Spleen (tissue), 11 donors: ENCODE measurements at regions not wholly inside any gene's neighbourhood (a gene's known extent, or its start where the extent isn't known, plus 50 kb on each side); places are given as distances from the start of the nearest gene placed in this dataset.

ENCODE experiments used
- DNase-seq: peaks from one replicate; pipeline ENCODE4 v3.0.0-alpha.2; 2020
- H3K27ac ChIP-seq, 8 donors: fragments of 200-600 bp; sonication (generic) in 7 of 8; 1 replicate in 4 of 8; 2 replicates in 4 of 8; pipeline versions ENCODE4 v1.5.0 to v1.8.0; 2016 to 2021; ENCODE audit warnings: inconsistent platforms in 4 of 8, mild to moderate bottlenecking in 4 of 8, moderate library complexity in 1 of 8
- H3K27me3 ChIP-seq, 7 donors: fragments of 200-600 bp; sonication (generic) in 6 of 7; replicated peaks in 1 of 7; 1 replicate in 4 of 7; 2 replicates in 3 of 7; pipeline versions ENCODE4 v1.5.0 to v1.8.0; 2016 to 2021; ENCODE audit warnings: inconsistent platforms in 3 of 7, mild to moderate bottlenecking in 1 of 7
- H3K36me3 ChIP-seq, 6 donors: fragments of 200-600 bp; sonication (generic) in 5 of 6; 1 replicate in 4 of 6; 2 replicates in 2 of 6; pipeline versions ENCODE4 v1.5.0 to v1.8.0; 2016 to 2021; ENCODE audit warnings: inconsistent platforms in 2 of 6
- H3K4me1 ChIP-seq, 6 donors: fragments of 200-600 bp; sonication (generic) in 5 of 6; 1 replicate in 3 of 6; 2 replicates in 3 of 6; pipeline versions ENCODE4 v1.5.0 to v1.8.0; 2016 to 2021; ENCODE audit warnings: inconsistent platforms in 3 of 6
- H3K4me3 ChIP-seq, 8 donors: fragments of 200-600 bp; sonication (generic) in 7 of 8; 1 replicate in 4 of 8; 2 replicates in 4 of 8; pipeline versions ENCODE4 v1.5.0 to v1.8.0; 2016 to 2021; ENCODE audit warnings: inconsistent platforms in 4 of 8, mild to moderate bottlenecking in 4 of 8, moderate library complexity in 2 of 8
- H3K9me3 ChIP-seq, 8 donors: fragments of 200-600 bp; sonication (generic) in 7 of 8; 1 replicate in 4 of 8; 2 replicates in 4 of 8; pipeline versions ENCODE4 v1.5.0 to v1.8.0; 2016 to 2021; ENCODE audit warnings: inconsistent platforms in 4 of 8
- POLR2A ChIP-seq, 3 donors: fragments of 450-650 bp; IDR thresholded peaks; one replicate each; pipeline ENCODE4 v1.5.1; 2017; ENCODE audit warnings: antibody characterized with exemption in 3 of 3, mild to moderate bottlenecking in 1 of 3
- POLR2AphosphoS5 ChIP-seq, 3 donors: sonication (generic); formaldehyde crosslinking; IDR thresholded peaks; one replicate each; pipeline ENCODE4 v1.5.1; 2017; ENCODE audit warnings: antibody characterized with exemption in 3 of 3
- WGBS, 5 donors: extraction: QIAGEN DNeasy Blood & Tissue Kit in 3 of 5; methylation state at CpG; one replicate each; pipeline versions ENCODE4 v1.1.5 to v1.1.7; 2013 to 2018; 5-methylcytosine and 5-hydroxymethylcytosine counted together
- intact Hi-C: fragments of 100-400 bp; cut with DNase I; formaldehyde crosslinking; loops from one replicate; pipeline ENCODE4 v1.15.0; 2023; ENCODE audit warnings: low total_unique reads
- TF ChIP-seq, protein P1 (sequence below), 11 experiments: fragments of 200-600 bp in 7 of 11; fragments of 450-650 bp in 4 of 11; sonication (generic) in 4 of 11; IDR thresholded peaks in 8 of 11; conservative IDR thresholded peaks in 3 of 11; 1 replicate in 7 of 11; 2 replicates in 4 of 11; pipeline versions ENCODE4 v1.4.0 to v1.8.0; 2016 to 2021; ENCODE audit warnings: antibody characterized with exemption in 11 of 11, inconsistent platforms in 4 of 11, mild to moderate bottlenecking in 1 of 11
- donor health status: healthy with polysubstance abuse.
- donor health status: DM: no; HTN: no; CAD: no; lungs with moderate emphysema.
- donor health status: DM: no; HTN: no; CAD: no.
- donor health status: Bipolar disorder and iron deficiency.
- donor health status: healthy.
- donor health status: DM: no; HTN: no; CAD: no.
- donor health status: DM: yes; HTN: yes; CAD: no.

GRCh38 chr5:6235726-6236125, 142.6 kb downstream of the MED10 start:
- Histone ChIP-seq H3K4me1 (no peaks in the 10 kb centered on the region), H3K27ac (no peak overlapping the region), H3K27me3 (no peaks in the 10 kb centered on the region), H3K36me3 (no peaks in the 10 kb centered on the region), H3K9me3 (peaks cover 0 to 18% (median 12%) of the 10 kb centered on the region in 8 donors), H3K4me3 (no peak overlapping the region)
- WGBS, 5 donors, result 79 to 98% (median 93%) methylated on average over 3 of the region's 3 CpGs
- intact Hi-C loops, result no loop called here
- no peak for DNase-seq
- TF ChIP-seq POLR2AphosphoS5 (IDR thresholded peaks at IDR 0.05), result no peak
- TF ChIP-seq, protein P1, sequence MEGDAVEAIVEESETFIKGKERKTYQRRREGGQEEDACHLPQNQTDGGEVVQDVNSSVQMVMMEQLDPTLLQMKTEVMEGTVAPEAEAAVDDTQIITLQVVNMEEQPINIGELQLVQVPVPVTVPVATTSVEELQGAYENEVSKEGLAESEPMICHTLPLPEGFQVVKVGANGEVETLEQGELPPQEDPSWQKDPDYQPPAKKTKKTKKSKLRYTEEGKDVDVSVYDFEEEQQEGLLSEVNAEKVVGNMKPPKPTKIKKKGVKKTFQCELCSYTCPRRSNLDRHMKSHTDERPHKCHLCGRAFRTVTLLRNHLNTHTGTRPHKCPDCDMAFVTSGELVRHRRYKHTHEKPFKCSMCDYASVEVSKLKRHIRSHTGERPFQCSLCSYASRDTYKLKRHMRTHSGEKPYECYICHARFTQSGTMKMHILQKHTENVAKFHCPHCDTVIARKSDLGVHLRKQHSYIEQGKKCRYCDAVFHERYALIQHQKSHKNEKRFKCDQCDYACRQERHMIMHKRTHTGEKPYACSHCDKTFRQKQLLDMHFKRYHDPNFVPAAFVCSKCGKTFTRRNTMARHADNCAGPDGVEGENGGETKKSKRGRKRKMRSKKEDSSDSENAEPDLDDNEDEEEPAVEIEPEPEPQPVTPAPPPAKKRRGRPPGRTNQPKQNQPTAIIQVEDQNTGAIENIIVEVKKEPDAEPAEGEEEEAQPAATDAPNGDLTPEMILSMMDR (IDR thresholded peaks at IDR 0.05 in 8 of 11, conservative IDR thresholded peaks at IDR 0.05 in 3 of 11), result no peak
- no peak for TF ChIP-seq POLR2A (IDR thresholded peaks at IDR 0.05)

GRCh38 chr5:6228257-6229250, 149.8 kb downstream of the MED10 start:
- H3K27me3 ChIP-seq, result no peaks in the 10 kb centered on the region
- TF ChIP-seq POLR2A (IDR thresholded peaks at IDR 0.05), result no peak
- no peak for TF ChIP-seq POLR2AphosphoS5 (IDR thresholded peaks at IDR 0.05)
- TF ChIP-seq, protein P1 (IDR thresholded peaks at IDR 0.05 in 8 of 11, conservative IDR thresholded peaks at IDR 0.05 in 3 of 11), result no peak
- peaks cover 0 to 5% (median 0%) of the 10 kb centered on the region in 8 donors for H3K9me3 ChIP-seq
- H3K36me3 ChIP-seq, result no peaks in the 10 kb centered on the region
- DNase-seq, result no peak
- intact Hi-C loops, result no loop called here
- no peaks in the 10 kb centered on the region for H3K4me1 ChIP-seq
- no peak overlapping the region for H3K4me3 ChIP-seq
- no peak overlapping the region for H3K27ac ChIP-seq
- 85 to 89% (median 87%) methylated on average over 23 of the region's 23 CpGs for WGBS, 5 donors

DNA sequence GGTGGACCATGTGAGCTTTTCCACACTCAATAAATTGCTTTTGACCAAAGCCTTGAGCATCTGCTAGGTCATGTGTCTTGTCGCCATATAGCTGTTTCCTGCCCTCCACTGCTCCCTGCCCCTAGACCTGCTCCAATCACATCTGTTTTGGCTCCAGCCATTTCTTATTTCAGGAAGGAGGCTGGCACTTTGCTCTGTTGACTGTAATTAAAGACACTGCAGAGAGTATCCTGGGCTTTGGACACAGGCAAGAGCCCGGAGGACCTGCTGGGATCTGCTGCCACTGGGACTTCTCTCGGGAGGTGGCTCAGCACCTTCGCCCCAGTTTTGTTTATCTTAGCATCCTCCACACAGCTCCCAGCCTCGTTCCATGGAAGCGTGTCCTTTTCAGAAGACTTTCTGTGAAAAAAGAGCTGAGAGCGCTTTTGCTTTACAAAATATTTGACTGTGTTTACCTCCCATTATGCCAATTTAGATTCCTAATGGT, 153.2 kb downstream of the MED10 start:
- 70 to 81% (median 78%) methylated on average over 7 of the region's 7 CpGs for WGBS, 5 donors
- Histone ChIP-seq H3K4me1 (no peaks in the 10 kb centered on the region), H3K27me3 (no peaks in the 10 kb centered on the region), H3K36me3 (no peaks in the 10 kb centered on the region), H3K9me3 (peaks cover 0 to 20% (median 2%) of the 10 kb centered on the region in 8 donors), H3K27ac (no peak overlapping the region), H3K4me3 (no peak overlapping the region)
- DNase-seq, result no peak
- intact Hi-C loops, result no loop called here
- TF ChIP-seq POLR2AphosphoS5 (IDR thresholded peaks at IDR 0.05) (no peak), POLR2A (IDR thresholded peaks at IDR 0.05) (no peak)
- TF ChIP-seq, protein P1 (IDR thresholded peaks at IDR 0.05 in 8 of 11, conservative IDR thresholded peaks at IDR 0.05 in 3 of 11), result no peak

DNA sequence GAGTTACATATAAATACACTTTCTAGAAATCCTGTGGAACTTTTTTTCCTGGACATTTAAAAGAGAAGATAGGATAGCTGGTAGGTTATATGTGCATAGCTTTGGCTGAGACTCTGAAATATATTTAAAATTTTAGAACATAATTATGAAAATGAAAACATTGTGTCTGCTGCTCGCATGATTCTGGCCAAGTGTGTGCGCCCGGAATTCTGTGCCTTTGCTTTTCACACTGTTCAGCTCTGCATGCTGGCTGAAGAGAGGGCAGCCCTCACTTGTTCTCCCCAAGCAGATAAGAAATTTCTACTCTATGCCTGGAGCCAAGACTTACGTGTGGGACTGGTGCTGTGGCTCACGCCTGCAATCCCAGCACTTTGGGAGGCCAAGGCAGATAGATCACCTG, 153.9 kb downstream of the MED10 start:
- intact Hi-C loops, result no loop called here
- 83 to 97% (median 89%) methylated on average over 5 of the region's 5 CpGs for WGBS, 5 donors
- no peak for DNase-seq
- Histone ChIP-seq H3K4me3 (no peak overlapping the region), H3K36me3 (no peaks in the 10 kb centered on the region), H3K9me3 (peaks cover 0 to 20% (median 2%) of the 10 kb centered on the region in 8 donors), H3K4me1 (no peaks in the 10 kb centered on the region), H3K27ac (no peak overlapping the region), H3K27me3 (no peaks in the 10 kb centered on the region)
- TF ChIP-seq POLR2A (IDR thresholded peaks at IDR 0.05) (no peak), POLR2AphosphoS5 (IDR thresholded peaks at IDR 0.05) (no peak)
- TF ChIP-seq, protein P1 (IDR thresholded peaks at IDR 0.05 in 8 of 11, conservative IDR thresholded peaks at IDR 0.05 in 3 of 11), result no peak
